ENCODE measurements at regions not wholly inside any gene's neighbourhood (a gene's known extent, or its start where the extent isn't known, plus 50 kb on each side); places are given as distances from the start of the nearest gene placed in this dataset.

DNA sequence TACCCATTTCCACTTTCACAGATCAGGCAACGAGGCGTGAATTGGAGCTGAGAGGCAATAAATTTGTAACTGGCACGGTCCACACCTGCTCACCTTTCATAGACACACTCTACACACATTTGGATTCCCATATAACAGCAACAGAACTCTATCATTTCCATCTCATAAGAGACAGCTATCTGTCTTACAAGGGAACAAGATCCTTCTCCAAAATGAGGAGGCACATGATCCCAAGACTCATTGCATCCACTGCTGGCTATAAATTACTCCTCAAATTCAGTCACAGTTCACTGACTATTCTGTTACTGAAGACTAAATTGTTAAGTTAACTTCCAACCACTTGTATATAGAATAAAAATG, 342.8 kb downstream of the MATN1 start:
- TF ChIP-seq POLR2A (IDR thresholded peaks at IDR 0.05; ENCODE audit: low read depth, low read length): no peak
- TF ChIP-seq TAF1 (IDR thresholded peaks at IDR 0.05; ENCODE audit: borderline replicate concordance, low read depth, low read length): no peak
- TF ChIP-seq POLR2AphosphoS5 (IDR thresholded peaks at IDR 0.05; ENCODE audit: low read depth, low read length): no peak
